ENCODE measurements at regions not wholly inside any gene's neighbourhood (a gene's known extent, or its start where the extent isn't known, plus 50 kb on each side); places are given as distances from the start of the nearest gene placed in this dataset.
A peak's percentile ranks its signal among the peaks of the same experiment; 100 is the strongest.

DNA sequence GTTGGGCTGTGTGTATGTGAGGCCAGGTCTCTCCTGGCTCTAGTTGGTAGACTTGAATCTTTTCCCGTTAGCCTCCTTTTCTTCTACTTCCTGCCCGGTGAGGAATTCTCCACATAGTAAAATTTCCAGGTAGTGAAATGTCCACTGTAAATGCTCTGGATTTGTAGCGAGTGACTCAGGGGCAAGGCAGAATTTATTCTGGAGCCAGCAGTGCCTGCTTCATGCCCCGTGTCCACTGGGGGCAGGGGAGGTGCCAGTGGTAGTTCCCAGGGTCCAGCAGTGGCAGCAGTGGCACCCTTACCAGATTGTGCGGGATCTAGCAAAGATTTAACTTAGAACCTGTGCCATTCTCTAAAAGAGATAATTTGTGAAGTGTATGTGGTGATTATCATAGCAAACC lies 74.5 kb upstream of the USP24 start:
- DNase-seq (ENCODE audit: low spot score) (no peak), ATAC-seq (peak; percentile 61), FAIRE-seq (no peak)
- ChIA-PET CTCF (ENCODE audit: low intra/inter-chr PET ratio, low total read pairs) (no interaction called here), POLR2A (no interaction called here)
- 27% methylated on average over 5 of the region's 5 CpGs for WGBS (ENCODE audit: low lambda C conversion rate)
- Histone ChIP-seq H3K79me2 (ENCODE audit: insufficient read depth, low read length) (no peaks in the 10 kb centered on the region), H3K4me3 (replicated peaks in 1 of 3; ENCODE audit: insufficient read depth in 1 of 3, low read depth in 2 of 3, low read length in 3 of 3) (no peak overlapping the region), H3K4me2 (ENCODE audit: low read depth, low read length) (no peak overlapping the region), H3K9ac (ENCODE audit: insufficient read depth, low read depth, low read length) (no peak overlapping the region), H3K27me3 (ENCODE audit: control insufficient read depth in 1 of 2, insufficient read depth in 2 of 2, low read length in 2 of 2) (peaks cover 0 to 3% of the 10 kb centered on the region in 2 experiments; a peak in 2 of 5 replicates), H2AFZ (ENCODE audit: low read length) (no peak overlapping the region), H3K36me3 (replicated peaks in 1 of 2; ENCODE audit: control insufficient read depth in 1 of 2, insufficient read depth in 2 of 2, low read length in 2 of 2) (no peaks in the 10 kb centered on the region), H3K9me3 (ENCODE audit: low read length) (no peaks in the 10 kb centered on the region), H3K4me1 (ENCODE audit: insufficient read depth, low read length) (peaks cover 5% of the 10 kb centered on the region; the same call in 1 of the 2 replicates), H3K27ac (ENCODE audit: extremely low read length, insufficient read depth, low read length) (no peak overlapping the region), H4K20me1 (ENCODE audit: insufficient read depth, low read length) (no peaks in the 10 kb centered on the region)
- no TSS peak for BruUV-seq (replicated peaks)
- intact Hi-C loops (cut with micrococcal nuclease; ENCODE audit: unreplicated experiment) (loop anchor here (2.0 kb wide), 1 partner anchor 603 kb away; no protein-coding TSS in a partner anchor), in situ Hi-C loops (cut with HindIII; ENCODE audit: extremely low pct_ligation_motif_present, low pct_unique_long_range_greater_than_20kb) (loop anchor here (10.0 kb wide), 4 partner anchors 605 to 1525 kb away; partner anchors contain the start of gene FYB2)
- no peak for TF ChIP-seq ZNF335 (CRISPR knock-in tag; IDR thresholded peaks at IDR 0.05)
- TF ChIP-seq TAF1 (CRISPR knock-in tag; IDR thresholded peaks at IDR 0.05) = no peak
- TF ChIP-seq MXI1 (IDR thresholded peaks at IDR 0.05; ENCODE audit: borderline replicate concordance, low read depth, low read length) = no peak
- TF ChIP-seq MED13 (CRISPR knock-in tag; IDR thresholded peaks at IDR 0.05) = no peak
- no peak for TF ChIP-seq MIER3 (CRISPR knock-in tag; IDR thresholded peaks at IDR 0.05; ENCODE audit: borderline replicate concordance)
- no peak for TF ChIP-seq ZNF792 (CRISPR knock-in tag; IDR thresholded peaks at IDR 0.05)
- TF ChIP-seq ADNP (CRISPR knock-in tag; IDR thresholded peaks at IDR 0.05) = no peak
- TF ChIP-seq CBX5 (CRISPR knock-in tag; IDR thresholded peaks at IDR 0.05; ENCODE audit: borderline replicate concordance) = no peak
- TF ChIP-seq, protein P1, sequence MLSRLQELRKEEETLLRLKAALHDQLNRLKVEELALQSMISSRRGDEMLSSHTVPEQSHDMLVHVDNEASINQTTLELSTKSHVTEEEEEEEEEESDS (CRISPR knock-in tag; IDR thresholded peaks at IDR 0.05; ENCODE audit: borderline replicate concordance) = no peak
- no peak for TF ChIP-seq ATF7 (IDR thresholded peaks at IDR 0.05)
- TF ChIP-seq ATF7 (CRISPR knock-in tag; IDR thresholded peaks at IDR 0.05) = no peak

DNA sequence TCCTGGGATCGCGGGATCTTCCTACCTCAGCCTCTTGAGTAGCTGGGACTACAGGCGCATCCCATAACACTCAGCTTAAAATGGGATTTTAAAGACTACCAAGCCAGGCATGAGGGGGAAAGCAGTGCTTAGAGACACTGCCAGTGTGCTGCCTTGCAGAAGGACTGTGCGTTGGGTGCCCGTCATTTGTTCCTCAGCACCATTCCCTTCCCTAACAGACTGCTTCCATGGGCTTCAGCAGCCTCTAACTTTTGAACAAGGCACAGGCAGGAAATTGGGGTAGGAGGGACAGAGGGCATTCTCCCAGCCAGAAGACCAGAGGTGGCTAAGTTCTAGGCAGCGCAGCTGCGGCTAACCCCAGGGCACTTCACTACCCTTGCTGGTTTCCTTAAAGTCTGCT lies 73.9 kb upstream of the USP24 start:
- POLR2A ChIA-PET = no interaction called here
- CTCF ChIA-PET (ENCODE audit: low intra/inter-chr PET ratio, low total read pairs) = no interaction called here
- in situ Hi-C loops (cut with HindIII; ENCODE audit: extremely low pct_ligation_motif_present, low pct_unique_long_range_greater_than_20kb) = loop anchor here (10.0 kb wide), 4 partner anchors 606 to 1526 kb away; partner anchors contain the start of gene FYB2
- TF ChIP-seq, protein P2, sequence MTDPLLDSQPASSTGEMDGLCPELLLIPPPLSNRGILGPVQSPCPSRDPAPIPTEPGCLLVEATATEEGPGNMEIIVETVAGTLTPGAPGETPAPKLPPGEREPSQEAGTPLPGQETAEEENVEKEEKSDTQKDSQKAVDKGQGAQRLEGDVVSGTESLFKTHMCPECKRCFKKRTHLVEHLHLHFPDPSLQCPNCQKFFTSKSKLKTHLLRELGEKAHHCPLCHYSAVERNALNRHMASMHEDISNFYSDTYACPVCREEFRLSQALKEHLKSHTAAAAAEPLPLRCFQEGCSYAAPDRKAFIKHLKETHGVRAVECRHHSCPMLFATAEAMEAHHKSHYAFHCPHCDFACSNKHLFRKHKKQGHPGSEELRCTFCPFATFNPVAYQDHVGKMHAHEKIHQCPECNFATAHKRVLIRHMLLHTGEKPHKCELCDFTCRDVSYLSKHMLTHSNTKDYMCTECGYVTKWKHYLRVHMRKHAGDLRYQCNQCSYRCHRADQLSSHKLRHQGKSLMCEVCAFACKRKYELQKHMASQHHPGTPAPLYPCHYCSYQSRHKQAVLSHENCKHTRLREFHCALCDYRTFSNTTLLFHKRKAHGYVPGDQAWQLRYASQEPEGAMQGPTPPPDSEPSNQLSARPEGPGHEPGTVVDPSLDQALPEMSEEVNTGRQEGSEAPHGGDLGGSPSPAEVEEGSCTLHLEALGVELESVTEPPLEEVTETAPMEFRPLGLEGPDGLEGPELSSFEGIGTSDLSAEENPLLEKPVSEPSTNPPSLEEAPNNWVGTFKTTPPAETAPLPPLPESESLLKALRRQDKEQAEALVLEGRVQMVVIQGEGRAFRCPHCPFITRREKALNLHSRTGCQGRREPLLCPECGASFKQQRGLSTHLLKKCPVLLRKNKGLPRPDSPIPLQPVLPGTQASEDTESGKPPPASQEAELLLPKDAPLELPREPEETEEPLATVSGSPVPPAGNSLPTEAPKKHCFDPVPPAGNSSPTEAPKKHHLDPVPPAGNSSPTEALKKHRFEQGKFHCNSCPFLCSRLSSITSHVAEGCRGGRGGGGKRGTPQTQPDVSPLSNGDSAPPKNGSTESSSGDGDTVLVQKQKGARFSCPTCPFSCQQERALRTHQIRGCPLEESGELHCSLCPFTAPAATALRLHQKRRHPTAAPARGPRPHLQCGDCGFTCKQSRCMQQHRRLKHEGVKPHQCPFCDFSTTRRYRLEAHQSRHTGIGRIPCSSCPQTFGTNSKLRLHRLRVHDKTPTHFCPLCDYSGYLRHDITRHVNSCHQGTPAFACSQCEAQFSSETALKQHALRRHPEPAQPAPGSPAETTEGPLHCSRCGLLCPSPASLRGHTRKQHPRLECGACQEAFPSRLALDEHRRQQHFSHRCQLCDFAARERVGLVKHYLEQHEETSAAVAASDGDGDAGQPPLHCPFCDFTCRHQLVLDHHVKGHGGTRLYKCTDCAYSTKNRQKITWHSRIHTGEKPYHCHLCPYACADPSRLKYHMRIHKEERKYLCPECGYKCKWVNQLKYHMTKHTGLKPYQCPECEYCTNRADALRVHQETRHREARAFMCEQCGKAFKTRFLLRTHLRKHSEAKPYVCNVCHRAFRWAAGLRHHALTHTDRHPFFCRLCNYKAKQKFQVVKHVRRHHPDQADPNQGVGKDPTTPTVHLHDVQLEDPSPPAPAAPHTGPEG (CRISPR knock-in tag; IDR thresholded peaks at IDR 0.05) = no peak
- TF ChIP-seq ZSCAN21 (CRISPR knock-in tag; IDR thresholded peaks at IDR 0.05; ENCODE audit: borderline replicate concordance) = no peak

More for the DNA sequence above, 73.9 kb upstream of the USP24 start:
- H3K79me2 ChIP-seq (ENCODE audit: insufficient read depth, low read length) = no peaks in the 10 kb centered on the region
- no peak overlapping the region for H3K4me3 ChIP-seq (replicated peaks in 1 of 3; ENCODE audit: insufficient read depth in 1 of 3, low read depth in 2 of 3, low read length in 3 of 3)
- H2AFZ ChIP-seq (ENCODE audit: low read length) = no peak overlapping the region
- H3K9me3 ChIP-seq (ENCODE audit: low read length) = no peaks in the 10 kb centered on the region
- H3K27me3 ChIP-seq (ENCODE audit: control insufficient read depth in 1 of 2, insufficient read depth in 2 of 2, low read length in 2 of 2) = peaks cover 0 to 3% of the 10 kb centered on the region in 2 experiments; a peak in 2 of 5 replicates
- H3K9ac ChIP-seq (ENCODE audit: insufficient read depth, low read depth, low read length) = no peak overlapping the region
- H3K36me3 ChIP-seq (replicated peaks in 1 of 2; ENCODE audit: control insufficient read depth in 1 of 2, insufficient read depth in 2 of 2, low read length in 2 of 2) = no peaks in the 10 kb centered on the region
- 87% methylated on average over 5 of the region's 7 CpGs for WGBS (ENCODE audit: low lambda C conversion rate)
- no peak for DNase-seq (ENCODE audit: low spot score)
- intact Hi-C loops (cut with micrococcal nuclease; ENCODE audit: unreplicated experiment) = loop anchor here (2.0 kb wide), 1 partner anchor 604 kb away; no protein-coding TSS in a partner anchor
- H3K27ac ChIP-seq (ENCODE audit: extremely low read length, insufficient read depth, low read length) = no peak overlapping the region
- H3K4me2 ChIP-seq (ENCODE audit: low read depth, low read length) = no peak overlapping the region
- H3K4me1 ChIP-seq (ENCODE audit: insufficient read depth, low read length) = peaks cover 5% of the 10 kb centered on the region; the same call in 1 of the 2 replicates
- no TSS peak for BruUV-seq (replicated peaks)
- H4K20me1 ChIP-seq (ENCODE audit: insufficient read depth, low read length) = no peaks in the 10 kb centered on the region
- no peak for ATAC-seq
- no peak for FAIRE-seq
